ENCODE measurements at regions not wholly inside any gene's neighbourhood (a gene's known extent, or its start where the extent isn't known, plus 50 kb on each side); places are given as distances from the start of the nearest gene placed in this dataset.

DNA sequence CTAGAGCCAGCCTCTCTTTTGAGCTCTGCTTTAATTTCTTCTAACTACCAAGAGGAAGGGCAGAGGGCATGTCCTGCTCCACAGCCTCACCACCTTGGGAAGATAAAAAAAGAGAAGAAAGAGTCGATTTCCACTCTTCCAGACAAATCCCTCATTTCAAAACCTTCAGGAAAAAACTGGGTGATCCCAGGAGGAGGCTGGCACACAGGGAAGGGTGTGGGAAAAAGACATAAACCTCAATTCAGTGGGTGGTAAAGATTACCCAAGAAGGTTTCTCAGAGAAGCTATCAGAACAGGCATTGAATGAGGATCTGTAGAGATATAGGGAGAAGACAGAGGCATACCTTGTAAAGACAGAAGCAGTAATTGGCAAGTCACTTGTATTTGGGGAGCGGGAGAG lies 79.9 kb upstream of the CRHR1 start:
- peaks cover 16% of the 10 kb centered on the region for H3K4me1 Mint-ChIP-seq (ENCODE audit: low read depth)
- H3K27ac Mint-ChIP-seq, result no peak overlapping the region
- no peaks in the 10 kb centered on the region for H3K9me3 Mint-ChIP-seq
- intact Hi-C loops (cut with micrococcal nuclease), result no loop called here
- no peak for DNase-seq (ENCODE audit: low spot score)
- no peaks in the 10 kb centered on the region for H3K36me3 Mint-ChIP-seq (ENCODE audit: low read depth)
- H3K4me3 Mint-ChIP-seq (ENCODE audit: low read depth), result no peak overlapping the region
- peaks cover 31% of the 10 kb centered on the region for H3K27me3 Mint-ChIP-seq (ENCODE audit: low read depth)

DNA sequence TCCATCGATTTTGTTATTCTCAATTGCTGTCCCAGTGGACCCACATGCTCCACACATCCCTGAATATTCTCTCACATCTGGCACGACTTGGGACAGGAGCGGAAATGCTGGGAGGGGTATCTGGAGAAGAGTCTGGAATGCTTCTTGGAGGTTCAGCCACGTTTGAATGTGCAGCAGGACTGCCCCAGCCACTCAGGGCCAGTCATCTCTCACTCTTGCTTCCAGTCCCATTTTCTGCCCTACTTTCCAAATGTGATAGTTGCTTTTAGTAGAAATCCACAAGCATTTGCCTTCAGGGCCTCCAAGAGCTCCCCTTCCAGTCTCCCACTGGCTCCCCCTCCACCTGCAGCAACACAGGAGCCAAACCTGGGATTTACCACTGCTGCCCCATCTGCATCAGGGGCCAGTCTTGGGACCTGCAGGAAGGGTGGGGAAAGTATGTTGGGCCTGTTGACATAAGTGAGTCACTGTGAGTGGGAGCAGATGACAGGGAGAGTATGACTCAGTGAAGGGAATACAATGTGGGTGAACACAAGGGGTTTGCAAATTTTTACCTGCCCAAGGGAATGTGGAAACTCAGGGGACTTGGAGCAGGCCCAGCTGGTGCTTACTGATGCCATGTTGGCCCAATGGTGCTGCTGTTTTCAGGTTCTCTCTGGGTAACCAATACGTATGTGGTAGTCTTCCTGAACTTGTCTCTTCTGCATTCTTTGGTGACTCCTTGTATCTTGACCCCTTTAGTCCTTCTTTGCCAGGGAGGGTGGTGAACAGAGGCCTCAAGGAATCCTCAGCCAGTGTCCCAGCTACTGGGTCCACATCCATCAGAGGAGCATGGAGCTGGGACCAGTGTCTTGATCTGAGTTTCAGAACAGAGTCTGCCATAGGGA lies 78.8 kb upstream of the CRHR1 start:
- Mint-ChIP-seq H3K27ac (no peak overlapping the region), H3K27me3 (ENCODE audit: low read depth) (peaks cover 27% of the 10 kb centered on the region), H3K4me3 (ENCODE audit: low read depth) (no peak overlapping the region), H3K4me1 (ENCODE audit: low read depth) (peaks cover 16% of the 10 kb centered on the region), H3K36me3 (ENCODE audit: low read depth) (no peaks in the 10 kb centered on the region), H3K9me3 (no peaks in the 10 kb centered on the region)
- no peak for DNase-seq (ENCODE audit: low spot score)
- intact Hi-C loops (cut with micrococcal nuclease), result no loop called here

DNA sequence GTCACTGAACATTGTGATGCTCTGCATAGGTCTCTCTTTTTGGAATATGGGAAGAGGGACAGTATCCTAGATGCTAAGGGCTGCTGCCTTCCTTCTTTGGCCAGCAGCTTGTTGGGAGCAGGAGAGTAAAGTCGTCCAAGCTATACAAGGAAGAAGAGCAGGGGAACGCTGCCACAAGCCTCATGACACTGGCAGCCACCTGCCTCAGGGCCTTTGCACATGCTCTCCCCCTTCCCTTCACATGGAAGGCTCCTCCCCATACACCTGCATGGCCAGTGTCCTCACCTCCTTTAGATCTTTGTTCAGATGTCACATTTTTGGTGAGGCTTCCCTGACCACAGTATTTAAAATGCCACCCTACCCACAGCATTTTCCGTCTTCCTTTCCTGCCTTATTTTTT lies 78.1 kb upstream of the CRHR1 start:
- H3K4me1 Mint-ChIP-seq (ENCODE audit: low read depth), result peaks cover 16% of the 10 kb centered on the region
- DNase-seq (ENCODE audit: low spot score), result no peak
- H3K36me3 Mint-ChIP-seq (ENCODE audit: low read depth), result no peaks in the 10 kb centered on the region
- H3K27me3 Mint-ChIP-seq (ENCODE audit: low read depth), result peaks cover 25% of the 10 kb centered on the region
- intact Hi-C loops (cut with micrococcal nuclease), result no loop called here
- H3K27ac Mint-ChIP-seq, result no peak overlapping the region
- H3K9me3 Mint-ChIP-seq, result no peaks in the 10 kb centered on the region
- H3K4me3 Mint-ChIP-seq (ENCODE audit: low read depth), result no peak overlapping the region

DNA sequence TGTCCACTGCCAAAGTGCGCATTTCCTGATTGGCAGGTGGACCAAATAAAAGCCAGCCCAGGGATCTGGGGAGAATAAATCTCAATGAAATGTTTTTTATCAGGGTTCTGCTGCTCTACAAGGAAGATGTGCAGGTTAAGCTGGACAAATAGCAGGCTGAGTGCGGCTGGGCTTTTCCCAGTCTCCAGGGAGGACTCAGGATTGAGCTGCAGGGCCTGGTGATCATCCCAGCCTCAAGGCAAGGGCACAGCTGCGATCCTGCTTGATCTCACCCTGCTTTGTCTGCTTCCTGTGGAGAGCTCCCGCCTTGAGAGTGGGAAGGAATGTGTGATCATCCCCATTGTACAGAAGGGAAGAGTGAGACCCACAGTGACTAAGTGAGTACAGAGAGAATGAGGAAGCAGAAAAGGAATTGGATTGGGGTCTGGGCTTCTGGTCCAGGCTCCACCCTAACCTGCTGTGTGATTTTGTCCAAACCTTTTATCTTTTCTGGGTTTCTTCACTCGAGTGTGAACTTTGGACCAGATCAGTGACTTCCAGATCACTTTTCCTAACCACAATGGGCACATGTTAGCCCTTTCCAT lies 75.3 kb upstream of the CRHR1 start:
- intact Hi-C loops (cut with micrococcal nuclease), result no loop called here
- Mint-ChIP-seq H3K27ac (no peak overlapping the region), H3K9me3 (no peaks in the 10 kb centered on the region), H3K4me1 (ENCODE audit: low read depth) (peaks cover 16% of the 10 kb centered on the region), H3K4me3 (ENCODE audit: low read depth) (no peak overlapping the region), H3K27me3 (ENCODE audit: low read depth) (peaks cover 34% of the 10 kb centered on the region), H3K36me3 (ENCODE audit: low read depth) (no peaks in the 10 kb centered on the region)
- no peak for DNase-seq (ENCODE audit: low spot score)

DNA sequence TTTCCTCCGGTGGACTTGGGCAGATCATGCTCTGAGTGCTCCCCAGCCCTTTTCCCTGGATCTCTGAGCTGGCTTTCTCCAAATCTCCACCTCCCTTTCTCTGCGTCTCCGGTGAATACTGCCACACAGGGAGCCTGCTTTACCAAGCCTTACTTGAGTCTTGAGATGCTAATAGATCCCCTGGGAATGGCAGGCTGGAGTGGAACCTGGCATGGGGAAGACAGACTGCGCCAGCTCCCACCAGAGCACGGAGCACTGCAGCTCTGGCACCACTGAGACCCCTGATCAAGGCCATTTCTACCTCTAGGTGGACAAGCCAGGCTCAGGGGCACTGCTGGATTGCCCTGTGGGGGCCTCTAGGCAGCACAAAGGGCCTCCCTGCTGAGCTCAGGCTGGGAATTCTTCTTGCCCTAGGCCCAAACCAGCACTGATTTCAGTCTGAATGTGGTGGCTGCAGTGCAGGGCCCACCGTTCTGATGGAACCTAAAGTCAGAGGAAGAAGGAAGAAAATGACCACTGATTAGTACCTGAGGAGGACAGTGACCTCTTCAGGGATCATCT lies 74.3 kb upstream of the CRHR1 start:
- no peak overlapping the region for H3K4me3 Mint-ChIP-seq (ENCODE audit: low read depth)
- no peak for DNase-seq (ENCODE audit: low spot score)
- no peaks in the 10 kb centered on the region for H3K36me3 Mint-ChIP-seq (ENCODE audit: low read depth)
- peaks cover 34% of the 10 kb centered on the region for H3K27me3 Mint-ChIP-seq (ENCODE audit: low read depth)
- intact Hi-C loops (cut with micrococcal nuclease), result no loop called here
- peaks cover 11% of the 10 kb centered on the region for H3K4me1 Mint-ChIP-seq (ENCODE audit: low read depth)
- no peaks in the 10 kb centered on the region for H3K9me3 Mint-ChIP-seq
- no peak overlapping the region for H3K27ac Mint-ChIP-seq

DNA sequence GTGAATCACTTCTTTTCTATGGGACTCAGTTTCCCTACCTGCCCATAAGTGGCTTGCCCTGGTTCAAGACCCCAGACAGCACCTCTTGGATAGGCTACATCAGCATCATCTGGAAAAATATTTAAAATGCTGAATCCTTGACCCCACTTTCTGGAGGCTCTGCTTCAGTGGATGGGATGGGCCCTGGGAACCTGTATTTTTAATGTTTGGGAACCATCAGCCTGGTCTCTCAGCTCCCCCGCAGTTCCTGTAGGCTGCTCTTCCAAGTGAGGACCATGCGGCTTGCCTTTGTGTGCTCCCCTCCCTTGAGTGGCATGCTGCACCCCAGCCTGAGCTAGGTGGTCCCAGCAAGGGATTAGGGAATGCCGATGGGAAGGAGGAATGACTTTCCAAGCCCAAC lies 68.3 kb upstream of the CRHR1 start:
- Mint-ChIP-seq H3K36me3 (ENCODE audit: low read depth) (no peaks in the 10 kb centered on the region), H3K4me3 (ENCODE audit: low read depth) (no peak overlapping the region), H3K27ac (no peak overlapping the region), H3K9me3 (no peaks in the 10 kb centered on the region), H3K27me3 (ENCODE audit: low read depth) (peaks cover 38% of the 10 kb centered on the region), H3K4me1 (ENCODE audit: low read depth) (no peaks in the 10 kb centered on the region)
- intact Hi-C loops (cut with micrococcal nuclease), result no loop called here
- DNase-seq (ENCODE audit: low spot score), result no peak

DNA sequence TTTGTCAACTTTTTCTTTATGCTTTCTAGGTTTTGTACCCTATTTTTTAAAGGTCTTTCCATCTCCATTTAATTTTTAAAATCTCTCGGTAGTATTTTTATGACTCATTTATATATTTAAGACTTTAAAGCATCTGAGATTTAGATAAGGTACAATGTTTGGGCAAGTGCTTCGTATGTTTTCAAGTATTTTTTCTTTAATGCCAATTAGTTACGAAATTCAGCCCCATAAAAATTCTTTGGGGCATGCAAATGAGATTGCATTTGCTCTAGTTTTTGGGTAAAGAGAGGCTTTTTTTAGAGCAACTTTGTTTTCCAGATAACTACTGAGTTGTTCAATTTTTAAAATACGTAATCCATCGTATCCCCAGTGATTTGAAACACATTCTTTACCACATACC lies 65.3 kb upstream of the CRHR1 start:
- intact Hi-C loops (cut with micrococcal nuclease), result no loop called here
- DNase-seq (ENCODE audit: low spot score), result no peak
- Mint-ChIP-seq H3K27ac (no peak overlapping the region), H3K4me1 (ENCODE audit: low read depth) (no peaks in the 10 kb centered on the region), H3K4me3 (ENCODE audit: low read depth) (no peak overlapping the region), H3K27me3 (ENCODE audit: low read depth) (peaks cover 32% of the 10 kb centered on the region), H3K36me3 (ENCODE audit: low read depth) (no peaks in the 10 kb centered on the region), H3K9me3 (no peaks in the 10 kb centered on the region)

DNA sequence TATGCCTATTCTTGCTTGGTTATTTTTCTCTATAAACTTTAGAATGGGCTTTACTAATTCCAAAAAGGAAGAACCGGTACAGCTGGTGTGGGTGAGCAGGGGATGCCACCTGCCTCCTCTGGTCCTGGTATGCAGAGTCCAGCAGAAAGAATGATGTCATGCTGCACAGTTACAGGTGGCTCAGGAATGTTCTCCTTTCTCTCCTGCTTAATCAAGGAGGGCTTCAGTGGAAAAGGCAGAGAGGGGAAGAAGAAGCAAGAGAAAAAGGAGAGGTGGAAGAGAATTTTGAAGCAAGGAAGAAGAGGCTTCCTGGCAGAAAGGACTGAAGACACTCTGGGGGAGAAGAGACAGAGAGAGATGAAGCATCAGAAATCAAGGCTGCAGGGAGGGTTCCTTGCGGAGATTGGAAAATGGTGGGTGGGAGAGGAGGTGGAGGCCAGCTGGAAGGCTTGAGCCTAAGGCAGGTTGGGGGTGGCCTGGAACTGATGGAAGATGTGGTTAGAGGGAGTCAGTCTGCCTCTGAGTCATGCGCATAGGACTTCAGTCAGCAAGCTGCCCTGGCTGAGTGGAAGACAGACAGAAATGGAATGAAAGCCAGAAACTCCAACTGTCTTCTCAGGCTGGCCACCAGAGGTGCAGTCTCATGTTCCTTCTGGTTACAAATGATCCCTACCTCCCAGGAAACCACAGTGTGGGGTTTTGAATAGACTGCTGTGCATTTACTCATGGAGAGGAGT lies 64.6 kb upstream of the CRHR1 start:
- Mint-ChIP-seq H3K27ac (no peak overlapping the region), H3K27me3 (ENCODE audit: low read depth) (peaks cover 32% of the 10 kb centered on the region), H3K9me3 (no peaks in the 10 kb centered on the region), H3K36me3 (ENCODE audit: low read depth) (no peaks in the 10 kb centered on the region), H3K4me3 (ENCODE audit: low read depth) (no peak overlapping the region), H3K4me1 (ENCODE audit: low read depth) (no peaks in the 10 kb centered on the region)
- intact Hi-C loops (cut with micrococcal nuclease), result no loop called here
- DNase-seq (ENCODE audit: low spot score), result no peak

DNA sequence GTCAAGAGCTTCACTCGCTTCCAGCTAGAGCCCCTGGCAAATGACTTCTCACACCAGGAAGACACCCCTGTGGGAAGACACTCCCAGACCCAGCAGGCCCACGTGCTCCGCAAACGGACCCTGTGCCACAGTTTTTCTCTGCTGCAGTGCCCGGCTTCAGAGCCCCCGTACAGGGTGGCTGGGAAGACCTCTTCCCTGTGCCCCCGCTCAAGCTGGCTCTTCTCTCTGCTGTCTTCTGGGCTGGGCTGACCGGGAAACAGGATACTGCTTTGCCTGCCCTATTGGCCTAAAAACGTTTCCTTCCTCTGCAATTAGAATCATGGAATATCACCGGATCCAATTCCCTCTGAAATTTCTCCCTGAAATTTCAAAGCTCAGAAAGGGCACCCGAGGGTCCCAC lies 63.7 kb upstream of the CRHR1 start:
- no peak for DNase-seq (ENCODE audit: low spot score)
- intact Hi-C loops (cut with micrococcal nuclease), result no loop called here
- H3K9me3 Mint-ChIP-seq, result no peaks in the 10 kb centered on the region
- H3K27ac Mint-ChIP-seq, result no peak overlapping the region
- H3K27me3 Mint-ChIP-seq (ENCODE audit: low read depth), result peaks cover 31% of the 10 kb centered on the region
- H3K4me1 Mint-ChIP-seq (ENCODE audit: low read depth), result no peaks in the 10 kb centered on the region
- no peaks in the 10 kb centered on the region for H3K36me3 Mint-ChIP-seq (ENCODE audit: low read depth)
- H3K4me3 Mint-ChIP-seq (ENCODE audit: low read depth), result no peak overlapping the region

DNA sequence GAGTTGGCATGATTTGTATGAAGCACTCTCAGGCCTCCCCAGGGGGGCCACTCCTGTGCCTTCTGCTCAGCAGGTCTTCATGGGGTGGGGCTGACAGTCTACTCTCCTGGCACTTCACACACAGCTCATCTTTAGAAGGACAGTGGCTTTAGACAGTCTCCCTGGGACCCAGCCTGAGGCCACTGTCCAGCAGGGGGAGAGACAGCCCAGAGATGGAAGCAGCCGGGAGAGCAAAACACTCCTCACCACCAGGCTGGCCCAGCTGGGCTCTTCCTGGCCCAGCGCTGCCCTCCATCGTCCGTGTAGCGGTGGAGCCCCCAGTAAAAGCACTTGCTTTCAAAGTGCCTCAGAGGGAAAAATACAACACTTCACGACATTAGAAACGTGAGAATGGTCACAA lies 62.0 kb upstream of the CRHR1 start:
- no peak overlapping the region for H3K27ac Mint-ChIP-seq
- H3K4me1 Mint-ChIP-seq (ENCODE audit: low read depth), result no peaks in the 10 kb centered on the region
- no peaks in the 10 kb centered on the region for H3K9me3 Mint-ChIP-seq
- H3K36me3 Mint-ChIP-seq (ENCODE audit: low read depth), result no peaks in the 10 kb centered on the region
- intact Hi-C loops (cut with micrococcal nuclease), result no loop called here
- DNase-seq (ENCODE audit: low spot score), result no peak
- peaks cover 34% of the 10 kb centered on the region for H3K27me3 Mint-ChIP-seq (ENCODE audit: low read depth)
- H3K4me3 Mint-ChIP-seq (ENCODE audit: low read depth), result no peak overlapping the region

DNA sequence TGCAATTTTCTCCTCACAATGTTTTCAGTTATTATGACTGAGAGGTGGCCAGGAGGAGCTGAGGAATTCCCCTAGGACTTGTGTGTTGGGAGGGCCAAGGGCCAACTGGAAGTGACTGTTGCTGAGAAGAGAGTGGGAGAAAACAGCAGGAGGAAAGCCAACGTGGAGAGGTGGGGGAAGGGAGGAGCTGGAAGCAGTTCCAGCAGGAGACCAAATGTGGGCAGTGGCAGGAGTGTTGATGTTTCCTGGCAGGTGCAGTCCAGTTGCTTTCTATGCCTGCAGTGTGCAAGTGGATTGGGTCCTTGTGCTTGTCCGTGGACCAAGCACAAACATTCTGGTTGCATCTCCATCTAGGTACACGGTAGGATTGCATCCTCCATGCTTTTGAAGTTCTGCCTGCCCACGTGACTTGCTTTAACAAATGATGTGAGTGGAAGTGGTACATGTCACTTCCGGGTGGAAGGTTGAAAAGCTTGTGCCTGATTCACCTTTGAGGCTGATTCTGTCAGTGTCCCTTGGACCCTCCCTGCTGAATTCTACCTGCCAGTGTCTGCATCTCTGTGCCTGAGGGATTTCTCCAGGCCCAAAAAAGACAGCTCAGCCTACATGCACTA lies 54.7 kb upstream of the CRHR1 start:
- Mint-ChIP-seq H3K4me3 (ENCODE audit: low read depth) (no peak overlapping the region), H3K27me3 (ENCODE audit: low read depth) (peaks cover 22% of the 10 kb centered on the region), H3K9me3 (peaks cover 22% of the 10 kb centered on the region), H3K4me1 (ENCODE audit: low read depth) (no peaks in the 10 kb centered on the region), H3K36me3 (ENCODE audit: low read depth) (no peaks in the 10 kb centered on the region), H3K27ac (no peak overlapping the region)
- intact Hi-C loops (cut with micrococcal nuclease), result no loop called here
- DNase-seq (ENCODE audit: low spot score), result no peak

DNA sequence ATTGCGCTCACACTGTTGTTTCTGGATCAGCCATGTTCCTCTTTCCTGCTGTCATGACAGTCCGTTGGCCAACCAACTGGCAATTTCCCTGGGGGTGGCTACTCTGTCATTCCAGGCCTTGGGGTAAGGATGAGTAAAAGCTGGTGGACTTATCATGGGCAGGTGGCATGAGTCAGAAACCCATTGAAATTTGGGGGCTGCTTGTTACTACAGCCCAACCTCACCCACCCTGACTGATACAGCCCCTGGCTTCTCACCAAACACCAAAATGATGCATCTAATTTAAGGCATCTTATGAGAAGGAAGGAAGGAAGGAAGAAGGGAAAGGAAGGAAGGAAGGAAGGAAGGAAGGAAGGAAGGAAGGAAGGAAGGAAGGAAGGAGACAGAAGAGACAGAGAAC lies 53.9 kb upstream of the CRHR1 start:
- DNase-seq (ENCODE audit: low spot score), result no peak
- Mint-ChIP-seq H3K27me3 (ENCODE audit: low read depth) (peaks cover 20% of the 10 kb centered on the region), H3K4me1 (ENCODE audit: low read depth) (no peaks in the 10 kb centered on the region), H3K36me3 (ENCODE audit: low read depth) (no peaks in the 10 kb centered on the region), H3K4me3 (ENCODE audit: low read depth) (no peak overlapping the region), H3K27ac (no peak overlapping the region), H3K9me3 (peaks cover 22% of the 10 kb centered on the region)
- intact Hi-C loops (cut with micrococcal nuclease), result no loop called here
